Activated T-helper 17 cell treated with anti-CD3 and anti-CD28 coated beads, Interleukin-2, amount 50 U/mL, for 72 hours (primary cell): ENCODE measurements at regions not wholly inside any gene's neighbourhood (a gene's known extent, or its start where the extent isn't known, plus 50 kb on each side); places are given as distances from the start of the nearest gene placed in this dataset.

ENCODE experiments used
- ATAC-seq: fragments of 150-1000 bp; cut with Tn5 transposase; replicated peaks from 2 replicates; pipeline ENCODE4 v1.10.0; 2021; ENCODE audit warnings: mild to moderate bottlenecking, moderate library complexity
- H3K27ac Mint-ChIP-seq: one replicate; pipeline ENCODE4 v1.8.0; 2022; ENCODE audit warnings: mixed read lengths
- H3K27me3 Mint-ChIP-seq: one replicate; pipeline ENCODE4 v1.8.0; 2022; ENCODE audit warnings: mixed read lengths
- H3K36me3 Mint-ChIP-seq: one replicate; pipeline ENCODE4 v1.8.0; 2022; ENCODE audit warnings: low read depth, mild to moderate bottlenecking, mixed read lengths
- H3K4me1 Mint-ChIP-seq: one replicate; pipeline ENCODE4 v1.8.0; 2022; ENCODE audit warnings: mixed read lengths
- H3K4me3 Mint-ChIP-seq: one replicate; pipeline ENCODE4 v1.8.0; 2022; ENCODE audit warnings: mild to moderate bottlenecking, mixed read lengths
- H3K9me3 Mint-ChIP-seq: one replicate; pipeline ENCODE4 v1.8.0; 2022; ENCODE audit warnings: mixed read lengths

DNA sequence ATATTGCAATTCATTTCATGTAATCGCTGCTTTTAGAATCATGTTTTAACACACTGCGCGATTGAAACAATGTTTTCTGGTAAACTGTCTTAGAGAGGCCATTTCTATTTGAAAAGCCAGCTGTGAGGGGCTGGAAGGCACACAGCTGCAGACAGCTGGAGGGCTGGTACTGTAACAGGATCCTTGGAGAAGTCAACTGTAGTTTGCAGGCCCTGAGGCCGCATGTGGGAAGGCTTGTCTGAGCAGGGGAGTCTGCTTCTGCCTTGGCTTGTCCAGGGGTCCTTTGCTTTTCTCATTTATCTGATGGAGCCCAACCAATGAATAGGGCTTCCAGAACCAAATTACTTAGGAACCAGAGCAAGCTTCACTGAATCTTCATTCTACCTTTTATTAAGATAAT lies 313.5 kb downstream of the BLID start:
- H3K36me3 Mint-ChIP-seq, result no peaks in the 10 kb centered on the region
- H3K27ac Mint-ChIP-seq, result no peak overlapping the region
- ATAC-seq, result no peak
- no peak overlapping the region for H3K4me3 Mint-ChIP-seq
- peaks cover 21% of the 10 kb centered on the region for H3K9me3 Mint-ChIP-seq
- peaks cover 4% of the 10 kb centered on the region for H3K27me3 Mint-ChIP-seq
- no peaks in the 10 kb centered on the region for H3K4me1 Mint-ChIP-seq

DNA sequence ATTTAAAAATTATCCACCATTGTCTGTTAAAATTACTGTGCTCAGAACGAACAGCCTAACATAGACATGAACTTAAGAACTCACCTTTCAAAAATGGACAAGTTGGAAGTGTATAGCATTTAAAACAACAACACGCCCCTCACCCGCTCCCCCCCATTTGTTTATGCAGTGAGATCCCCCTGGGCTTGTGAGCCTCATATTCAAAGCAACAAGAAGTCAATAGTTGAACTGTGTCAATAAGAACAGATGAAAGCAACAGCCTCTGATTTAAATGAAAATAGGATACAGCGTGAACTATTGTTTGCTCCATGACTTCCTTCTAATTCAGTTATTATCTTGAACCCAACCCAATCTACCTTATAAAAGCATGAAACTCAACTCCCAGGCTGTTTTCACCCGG lies 314.2 kb downstream of the BLID start:
- Mint-ChIP-seq H3K27me3 (peaks cover 4% of the 10 kb centered on the region), H3K9me3 (peaks cover 21% of the 10 kb centered on the region), H3K4me3 (no peak overlapping the region)

DNA sequence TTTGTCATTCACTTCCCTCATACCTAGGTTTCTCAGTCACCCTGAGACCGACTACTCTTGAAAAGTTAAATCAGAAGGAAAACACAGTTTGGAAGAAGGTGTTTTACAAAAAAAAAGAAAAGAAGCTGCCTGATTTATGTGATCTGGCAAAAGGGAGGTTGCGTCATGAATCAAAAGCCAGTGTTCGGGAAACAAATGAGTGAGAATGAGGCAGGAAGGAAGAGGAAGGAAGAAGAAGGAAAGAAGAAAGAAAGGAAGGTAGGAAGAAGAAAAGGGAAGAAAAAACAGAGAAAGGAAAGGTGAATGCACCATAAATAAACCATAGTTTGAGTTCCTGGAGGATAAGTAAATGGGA lies 314.6 kb downstream of the BLID start:
- Mint-ChIP-seq H3K4me1 (no peaks in the 10 kb centered on the region), H3K27me3 (peaks cover 4% of the 10 kb centered on the region), H3K4me3 (no peak overlapping the region), H3K36me3 (no peaks in the 10 kb centered on the region), H3K9me3 (peaks cover 21% of the 10 kb centered on the region), H3K27ac (no peak overlapping the region)
- no peak for ATAC-seq

More for the DNA sequence above, 314.2 kb downstream of the BLID start:
- ATAC-seq, result no peak
- Mint-ChIP-seq H3K27ac (no peak overlapping the region), H3K4me1 (no peaks in the 10 kb centered on the region), H3K36me3 (no peaks in the 10 kb centered on the region)

DNA sequence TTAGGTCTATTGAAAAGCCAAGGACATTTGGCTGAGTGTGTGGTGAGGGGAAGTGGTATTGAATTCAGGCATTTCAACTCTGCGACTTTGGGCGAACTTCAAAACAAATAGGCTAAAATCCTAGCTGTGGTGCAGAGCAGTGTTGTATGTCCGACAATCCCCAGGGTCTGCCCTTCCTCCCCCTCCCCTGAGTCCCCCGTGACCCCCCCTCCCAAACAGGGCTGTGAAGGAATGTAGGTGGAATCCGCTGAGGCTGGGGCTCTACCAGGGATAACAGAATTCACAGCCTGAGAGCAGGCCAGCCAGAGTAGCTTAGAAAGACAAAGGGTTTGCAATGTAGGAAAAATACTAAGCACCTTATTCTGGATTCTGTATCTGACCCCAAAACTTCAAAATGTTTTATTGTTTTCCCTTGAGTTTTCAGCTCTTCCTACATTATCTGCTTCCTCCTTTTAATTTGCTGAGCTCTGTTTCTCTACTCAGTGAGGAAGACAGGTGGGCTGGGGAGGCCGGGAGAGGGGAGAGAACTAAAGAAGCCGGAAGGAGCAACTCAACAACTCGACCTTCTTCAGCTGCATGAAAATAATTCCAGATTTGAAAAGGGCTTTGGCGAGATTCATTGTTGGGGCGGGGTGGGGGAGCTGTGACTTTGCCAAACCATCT lies 315.2 kb downstream of the BLID start:
- ATAC-seq, result no peak
- Mint-ChIP-seq H3K27ac (no peak overlapping the region), H3K27me3 (peaks cover 4% of the 10 kb centered on the region), H3K4me3 (no peak overlapping the region), H3K36me3 (no peaks in the 10 kb centered on the region), H3K4me1 (no peaks in the 10 kb centered on the region), H3K9me3 (peaks cover 21% of the 10 kb centered on the region)

DNA sequence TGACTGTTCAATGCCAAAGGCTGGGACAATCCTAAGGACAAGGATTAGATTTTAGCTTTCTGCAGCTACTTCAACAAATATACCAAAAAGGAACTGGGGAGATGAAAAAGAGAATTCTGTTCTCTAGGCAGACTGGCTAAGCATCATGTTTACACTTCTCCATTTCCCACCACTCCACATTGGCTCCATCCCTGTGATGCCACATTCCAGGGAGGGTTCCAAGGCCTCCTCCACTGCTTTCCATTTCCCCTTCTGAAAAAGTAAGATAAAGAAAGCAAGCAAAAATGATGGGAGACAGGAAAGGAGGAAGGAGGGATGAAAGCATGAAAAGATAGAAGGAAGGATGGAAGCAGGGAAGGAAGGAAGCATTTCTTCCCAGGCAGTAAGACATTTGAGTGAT lies 315.8 kb downstream of the BLID start:
- H3K4me1 Mint-ChIP-seq, result no peaks in the 10 kb centered on the region

DNA sequence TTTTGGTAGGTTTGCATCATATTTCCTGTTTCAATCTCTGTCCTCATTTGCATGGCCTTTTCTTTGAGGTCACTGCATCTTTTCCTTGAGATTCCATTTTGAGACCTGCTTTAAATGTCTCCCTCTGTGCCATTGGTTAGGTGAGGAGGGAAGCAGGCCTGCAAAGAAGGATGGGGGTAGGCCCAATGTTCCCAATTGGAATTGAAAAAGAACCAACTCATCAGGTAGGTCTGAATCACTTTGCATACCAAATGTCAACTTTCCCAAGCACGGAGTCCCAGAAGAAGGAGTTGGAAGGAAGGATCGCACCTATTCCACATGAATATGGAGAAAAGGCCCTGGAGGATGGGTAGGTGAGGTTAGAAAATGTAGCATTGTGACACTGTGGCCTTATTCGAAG lies 318.5 kb downstream of the BLID start:
- no peak for ATAC-seq
- Mint-ChIP-seq H3K4me3 (no peak overlapping the region), H3K36me3 (no peaks in the 10 kb centered on the region), H3K4me1 (no peaks in the 10 kb centered on the region), H3K9me3 (peaks cover 14% of the 10 kb centered on the region), H3K27ac (no peak overlapping the region), H3K27me3 (peaks cover 4% of the 10 kb centered on the region)

More for the DNA sequence above, 315.8 kb downstream of the BLID start:
- Mint-ChIP-seq H3K4me3 (no peak overlapping the region), H3K36me3 (no peaks in the 10 kb centered on the region), H3K9me3 (peaks cover 21% of the 10 kb centered on the region), H3K27me3 (peaks cover 4% of the 10 kb centered on the region), H3K27ac (no peak overlapping the region)
- no peak for ATAC-seq

DNA sequence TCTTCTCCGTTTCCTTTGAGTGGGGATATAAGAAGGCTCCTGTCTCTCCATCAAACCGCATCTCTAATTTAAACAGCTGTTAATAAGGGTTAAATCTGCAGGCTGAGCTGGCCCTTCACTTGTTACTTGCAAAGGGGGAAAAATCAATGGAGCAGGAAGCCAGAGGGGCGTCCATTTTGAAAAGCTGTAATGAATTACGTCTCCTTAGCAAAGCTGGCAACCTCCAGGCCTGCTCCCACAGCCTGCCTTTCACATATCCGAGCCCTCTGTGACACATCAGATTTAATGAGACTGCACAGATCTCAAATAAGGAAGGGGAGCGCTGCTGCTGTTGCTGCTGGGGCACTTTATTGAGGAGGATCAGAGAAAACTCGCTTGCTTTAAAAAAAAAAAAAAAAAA lies 320.8 kb downstream of the BLID start:
- Mint-ChIP-seq H3K4me3 (no peak overlapping the region), H3K4me1 (no peaks in the 10 kb centered on the region), H3K27me3 (peaks cover 7% of the 10 kb centered on the region), H3K27ac (no peak overlapping the region), H3K36me3 (no peaks in the 10 kb centered on the region), H3K9me3 (peaks cover 9% of the 10 kb centered on the region)
- no peak for ATAC-seq

DNA sequence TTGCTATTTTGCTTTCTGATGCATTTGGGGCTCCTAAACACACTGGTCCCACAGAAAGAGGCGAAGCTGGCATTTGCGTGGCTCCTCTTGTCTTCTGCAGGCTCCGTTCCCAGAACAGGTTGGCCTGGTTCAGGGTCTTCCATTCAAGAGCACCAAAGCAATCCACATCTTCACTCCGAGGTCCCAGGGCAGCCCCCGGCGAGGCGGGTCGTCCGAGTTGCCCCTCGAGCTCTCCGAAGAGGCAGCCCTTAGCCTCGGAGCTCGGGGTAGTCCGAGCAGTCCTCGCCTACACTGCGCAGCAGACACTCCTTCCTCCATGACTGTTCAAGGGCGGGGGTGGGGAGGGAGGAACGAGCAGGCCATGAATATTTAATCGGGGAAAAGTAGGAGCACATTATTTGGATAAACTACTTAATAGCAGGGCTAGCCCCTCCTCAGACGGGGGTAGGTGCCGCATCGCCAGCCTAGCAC lies 321.3 kb downstream of the BLID start:
- Mint-ChIP-seq H3K4me1 (no peaks in the 10 kb centered on the region), H3K27ac (no peak overlapping the region), H3K27me3 (peaks cover 7% of the 10 kb centered on the region), H3K4me3 (no peak overlapping the region), H3K36me3 (no peaks in the 10 kb centered on the region), H3K9me3 (peaks cover 5% of the 10 kb centered on the region)
- ATAC-seq, result no peak

DNA sequence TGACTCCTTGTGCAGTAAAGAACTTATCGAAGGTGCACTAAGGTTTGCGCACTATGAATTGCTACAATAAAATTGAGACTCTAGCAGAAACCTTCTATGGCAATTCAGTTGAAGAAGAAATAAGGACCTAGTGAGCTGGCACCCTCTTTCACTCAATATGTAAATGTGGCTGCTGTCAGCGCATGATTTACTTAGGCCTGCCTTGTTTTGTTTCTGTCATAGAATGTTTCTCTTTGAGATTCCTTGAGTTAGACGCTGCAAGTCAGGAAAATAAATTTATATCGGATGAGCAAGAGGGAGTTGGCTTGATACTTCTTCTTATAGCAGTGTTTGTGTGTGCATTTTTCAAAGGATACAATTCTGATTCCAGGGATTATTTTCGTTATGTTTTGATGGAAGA lies 322.1 kb downstream of the BLID start:
- no peak overlapping the region for H3K4me3 Mint-ChIP-seq
- peaks cover 7% of the 10 kb centered on the region for H3K27me3 Mint-ChIP-seq
- no peak overlapping the region for H3K27ac Mint-ChIP-seq
- peaks cover 5% of the 10 kb centered on the region for H3K9me3 Mint-ChIP-seq
- no peak for ATAC-seq
- no peaks in the 10 kb centered on the region for H3K4me1 Mint-ChIP-seq
- no peaks in the 10 kb centered on the region for H3K36me3 Mint-ChIP-seq

DNA sequence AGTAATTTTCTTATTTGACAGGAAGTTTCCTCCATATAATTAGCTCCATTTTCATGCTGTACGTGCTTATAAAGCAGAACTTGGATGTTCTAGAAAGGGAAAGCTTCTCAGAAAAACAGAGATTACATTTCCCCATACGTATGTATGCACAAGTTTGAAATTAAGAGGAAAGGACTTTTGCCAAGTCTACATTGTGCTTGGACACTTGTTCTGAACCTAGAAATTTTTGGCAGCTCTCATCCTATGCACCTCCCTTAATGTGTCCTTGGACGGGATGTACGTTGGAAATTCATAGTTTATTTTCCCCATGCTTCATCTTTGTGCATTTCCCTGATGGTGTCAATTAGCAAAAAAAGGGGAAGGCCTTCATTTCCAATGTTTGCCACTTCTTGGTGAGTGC lies 322.7 kb downstream of the BLID start:
- H3K27me3 Mint-ChIP-seq, result peaks cover 10% of the 10 kb centered on the region
- no peak for ATAC-seq
- H3K4me1 Mint-ChIP-seq, result no peaks in the 10 kb centered on the region
- no peak overlapping the region for H3K27ac Mint-ChIP-seq
- peaks cover 2% of the 10 kb centered on the region for H3K9me3 Mint-ChIP-seq
- H3K36me3 Mint-ChIP-seq, result no peaks in the 10 kb centered on the region
- no peak overlapping the region for H3K4me3 Mint-ChIP-seq

DNA sequence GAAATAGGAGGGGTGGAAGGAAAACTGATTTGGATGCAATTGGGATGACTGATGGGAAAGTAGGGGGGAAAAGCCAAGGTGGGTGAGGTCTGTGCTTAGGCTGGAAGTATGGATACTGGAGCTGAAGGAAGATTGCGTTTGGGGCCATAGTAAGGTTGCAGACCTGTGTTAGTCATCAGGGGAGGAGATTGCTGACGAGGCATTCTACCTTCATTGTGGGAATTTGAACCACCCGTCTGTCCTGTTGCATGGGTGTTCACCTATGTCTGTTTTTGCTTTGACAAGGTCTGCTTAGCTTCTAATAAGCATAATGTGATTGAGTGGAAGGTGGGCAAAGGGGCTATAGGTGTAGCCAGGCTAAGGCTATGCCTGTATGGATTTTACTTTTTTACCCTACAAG lies 323.8 kb downstream of the BLID start:
- H3K27me3 Mint-ChIP-seq, result peaks cover 10% of the 10 kb centered on the region
- no peaks in the 10 kb centered on the region for H3K36me3 Mint-ChIP-seq
- H3K4me3 Mint-ChIP-seq, result no peak overlapping the region
- H3K27ac Mint-ChIP-seq, result no peak overlapping the region
- no peaks in the 10 kb centered on the region for H3K9me3 Mint-ChIP-seq
- ATAC-seq, result no peak
- no peaks in the 10 kb centered on the region for H3K4me1 Mint-ChIP-seq

DNA sequence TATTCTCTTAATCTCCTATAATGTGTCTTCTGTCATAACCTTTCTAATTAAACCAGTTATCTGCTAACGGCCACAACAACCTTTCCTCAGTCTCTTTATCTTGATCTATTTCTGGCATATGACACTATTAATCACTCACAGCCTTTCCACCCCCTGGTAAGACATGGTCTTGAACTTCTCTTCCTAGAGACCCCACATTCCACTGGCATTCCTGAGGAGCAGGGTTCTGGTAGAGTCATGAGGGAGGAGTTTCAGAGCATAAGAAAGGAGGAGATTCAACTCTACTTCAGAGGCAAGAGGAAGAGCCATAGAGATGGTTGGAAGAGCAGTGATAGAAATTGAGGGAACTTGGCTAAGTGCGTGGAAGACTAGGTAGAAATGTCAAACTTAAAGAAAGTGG lies 325.6 kb downstream of the BLID start:
- no peaks in the 10 kb centered on the region for H3K4me1 Mint-ChIP-seq
- peaks cover 5% of the 10 kb centered on the region for H3K9me3 Mint-ChIP-seq
- ATAC-seq, result no peak
- H3K27me3 Mint-ChIP-seq, result peaks cover 10% of the 10 kb centered on the region
- no peaks in the 10 kb centered on the region for H3K36me3 Mint-ChIP-seq
- no peak overlapping the region for H3K27ac Mint-ChIP-seq
- H3K4me3 Mint-ChIP-seq, result no peak overlapping the region

DNA sequence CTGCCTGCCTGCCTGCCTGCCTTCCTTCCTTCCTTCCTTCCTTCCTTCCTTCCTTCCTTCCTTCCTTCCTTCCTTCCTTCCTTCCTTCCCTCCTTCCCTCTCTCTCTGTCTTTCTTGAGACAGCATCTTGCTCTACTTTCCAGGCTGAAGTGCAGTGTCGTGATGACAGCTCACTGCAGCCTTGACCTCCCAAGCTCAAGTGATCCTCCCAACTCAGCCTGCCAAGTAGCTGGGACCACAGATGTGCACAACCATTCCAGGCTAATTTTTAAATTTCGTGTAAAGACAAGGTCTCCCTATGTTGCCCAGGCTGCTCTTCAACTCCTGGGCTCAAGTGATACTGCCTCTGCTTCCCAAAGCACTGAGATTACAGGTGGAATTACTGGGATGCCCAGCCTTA lies 328.2 kb upstream of the SORL1-AS1 start:
- Mint-ChIP-seq H3K9me3 (peaks cover 6% of the 10 kb centered on the region), H3K4me1 (no peaks in the 10 kb centered on the region), H3K4me3 (no peak overlapping the region), H3K27ac (no peak overlapping the region), H3K36me3 (no peaks in the 10 kb centered on the region), H3K27me3 (no peaks in the 10 kb centered on the region)
- no peak for ATAC-seq

DNA sequence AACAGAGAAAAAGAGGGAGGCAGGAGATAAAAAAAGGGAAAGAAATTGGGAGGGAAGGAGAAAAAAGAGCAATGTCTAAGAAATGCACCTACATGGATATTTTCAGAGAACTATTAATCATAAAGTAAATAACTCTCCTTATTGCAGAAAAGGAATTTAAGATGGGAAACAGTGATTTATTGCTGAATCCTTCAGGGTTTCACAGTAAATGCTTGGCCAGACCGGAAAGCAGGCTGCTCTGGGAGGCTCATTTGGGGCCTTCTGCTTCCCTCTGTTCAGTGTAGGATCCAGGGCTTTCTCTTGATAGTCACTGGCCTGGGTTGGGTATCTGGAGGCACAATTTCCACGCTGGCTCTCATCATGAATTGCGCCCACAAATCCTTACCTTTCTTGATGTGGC lies 324.3 kb upstream of the SORL1-AS1 start:
- Mint-ChIP-seq H3K9me3 (no peaks in the 10 kb centered on the region), H3K27me3 (no peaks in the 10 kb centered on the region), H3K36me3 (no peaks in the 10 kb centered on the region), H3K4me1 (no peaks in the 10 kb centered on the region), H3K27ac (no peak overlapping the region), H3K4me3 (no peak overlapping the region)
- no peak for ATAC-seq

DNA sequence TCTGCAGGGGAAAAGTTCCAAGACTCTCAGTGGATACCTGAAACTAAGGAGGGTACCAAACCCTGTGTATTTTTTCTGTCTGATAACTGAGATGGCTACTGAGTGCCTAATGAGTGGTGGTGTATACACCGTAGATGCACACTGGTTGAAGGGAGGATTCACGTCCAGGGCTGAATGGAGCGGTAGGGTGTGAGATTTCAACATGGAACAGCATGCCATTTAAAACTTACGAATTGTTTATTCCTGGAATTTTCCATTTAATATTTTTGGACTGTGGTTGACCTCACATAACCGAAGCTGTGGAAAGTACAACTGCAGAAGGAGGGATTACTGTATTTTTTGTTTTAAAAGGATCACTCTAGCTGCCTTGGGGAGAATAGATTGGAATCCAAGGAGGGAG lies 322.5 kb upstream of the SORL1-AS1 start:
- Mint-ChIP-seq H3K9me3 (no peaks in the 10 kb centered on the region), H3K27ac (no peak overlapping the region), H3K36me3 (no peaks in the 10 kb centered on the region), H3K27me3 (no peaks in the 10 kb centered on the region), H3K4me3 (no peak overlapping the region), H3K4me1 (no peaks in the 10 kb centered on the region)
- ATAC-seq, result no peak

DNA sequence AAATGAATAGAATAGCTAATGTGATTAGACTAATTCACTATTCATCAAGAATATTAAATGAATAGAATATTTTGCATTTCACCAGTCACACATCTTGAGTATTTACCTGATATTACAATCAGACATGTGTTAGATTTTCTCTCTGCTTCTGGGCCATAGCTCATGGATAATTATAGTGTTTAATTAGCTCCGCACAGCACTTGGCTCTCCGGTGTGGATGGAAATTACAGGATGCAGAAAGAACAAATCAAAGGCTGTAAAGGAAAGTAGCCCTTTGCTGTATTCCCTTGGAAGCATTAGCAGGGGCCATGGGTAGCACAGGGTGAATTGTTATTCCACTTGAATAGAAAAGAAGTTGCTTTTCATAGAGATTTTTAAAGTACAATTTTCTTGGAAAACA lies 320.3 kb upstream of the SORL1-AS1 start:
- peaks cover 8% of the 10 kb centered on the region for H3K27me3 Mint-ChIP-seq
- H3K27ac Mint-ChIP-seq, result no peak overlapping the region
- no peak for ATAC-seq
- H3K4me3 Mint-ChIP-seq, result no peak overlapping the region
- no peaks in the 10 kb centered on the region for H3K9me3 Mint-ChIP-seq
- H3K4me1 Mint-ChIP-seq, result no peaks in the 10 kb centered on the region
- no peaks in the 10 kb centered on the region for H3K36me3 Mint-ChIP-seq
